GM10248 (cell line): ENCODE measurements at regions not wholly inside any gene's neighbourhood (a gene's known extent, or its start where the extent isn't known, plus 50 kb on each side); places are given as distances from the start of the nearest gene placed in this dataset.

Experiments
- CTCF ChIA-PET: fragments of 300-600 bp; sonication (Branson Sonifier 250); formaldehyde crosslinking; extraction: SDS; loops from one replicate; lab custom pipeline; 2021; ENCODE audit warnings: antibody characterized with exemption; lab: Yijun Ruan, JAX
- POLR2A ChIA-PET: fragments of 350-650 bp; sonication (Branson Sonifier 250); formaldehyde crosslinking; extraction: SDS; loops from one replicate; lab custom pipeline; 2020; ENCODE audit warnings: antibody characterized with exemption; lab: Yijun Ruan, JAX
- DNase-seq: peaks from one replicate; pipeline ENCODE4 v3.0.0; 2012; ENCODE audit errors: extremely low spot score
- CTCF ChIP-seq: IDR thresholded peaks from 2 replicates; pipeline ENCODE4 v1.5.1; 2012; ENCODE audit warnings: mild to moderate bottlenecking, low read depth; ENCODE audit errors: extremely low read depth, missing control alignments, control extremely low read depth

DNA sequence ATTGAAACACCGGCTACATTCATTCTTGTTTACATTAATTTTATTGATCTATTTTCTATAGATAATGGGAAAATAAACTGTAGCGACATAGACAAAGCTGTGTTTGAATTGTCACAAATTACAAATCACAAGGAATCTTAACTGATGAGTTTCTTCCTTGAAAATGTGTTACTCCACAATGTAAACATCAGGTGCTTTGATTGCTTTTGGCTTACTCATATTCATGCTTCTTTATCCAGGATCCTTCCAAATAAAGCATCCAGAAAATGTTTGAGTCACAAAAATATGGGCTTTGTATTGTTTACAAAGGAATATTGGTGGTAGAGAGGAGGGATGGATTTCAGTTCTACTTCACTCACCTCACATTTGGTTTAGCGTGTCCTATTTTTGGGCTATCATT lies 64.0 kb downstream of the BMP2 start:
- DNase-seq, result no peak
- ChIA-PET POLR2A (no interaction called here), CTCF (interaction anchor here (0.8 to 0.9 kb wide), 2 partner anchors 9 to 1891 kb away, joined by 3 read pairs; no protein-coding TSS in a partner anchor)
- no peak for TF ChIP-seq CTCF

GRCh38 chr20:6832811-6833210 lies 65.3 kb downstream of the BMP2 start:
- DNase-seq, result no peak
- no peak for TF ChIP-seq CTCF
- POLR2A ChIA-PET, result no interaction called here
- CTCF ChIA-PET, result interaction anchor here (0.7 kb wide), 1 partner anchor 8 kb away, joined by 3 read pairs; no protein-coding TSS in a partner anchor

DNA sequence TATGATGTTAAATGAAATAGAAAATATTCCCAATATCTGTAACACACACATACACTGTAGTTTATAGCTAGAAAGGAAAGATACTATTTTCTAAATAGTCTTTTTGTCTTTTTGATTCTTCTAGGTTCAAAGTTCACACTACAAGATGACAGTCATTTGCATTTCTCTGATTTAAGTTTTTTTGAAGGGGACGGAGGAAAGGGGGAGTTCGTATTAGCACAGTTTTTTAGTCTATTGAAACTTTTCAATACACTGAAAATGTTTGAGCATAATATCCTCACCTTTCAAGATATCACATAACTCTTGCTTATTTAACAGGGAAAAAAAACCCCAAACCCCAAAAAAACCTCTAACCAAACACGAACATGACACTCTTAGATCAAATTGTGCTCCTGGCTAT lies 68.1 kb downstream of the BMP2 start:
- POLR2A ChIA-PET, result no interaction called here
- no peak for TF ChIP-seq CTCF
- DNase-seq, result no peak
- CTCF ChIA-PET, result no interaction called here

GRCh38 chr20:6836821-6837374 lies 69.4 kb downstream of the BMP2 start:
- ChIA-PET POLR2A (no interaction called here), CTCF (no interaction called here)
- no peak for DNase-seq
- no peak for TF ChIP-seq CTCF

- ChIA-PET CTCF (interaction anchor here (0.8 to 1.3 kb wide), 3 partner anchors 13 to 1885 kb away, joined by 3 read pairs; no protein-coding TSS in a partner anchor), POLR2A (no interaction called here)
- no peak for DNase-seq
- no peak for TF ChIP-seq CTCF
These were observed 70.2 kb downstream of the BMP2 start for GRCh38 chr20:6837730-6838129.

GRCh38 chr20:6838181-6838826 lies 70.8 kb downstream of the BMP2 start:
- ChIA-PET POLR2A (no interaction called here), CTCF (interaction anchor here (0.8 to 1.3 kb wide), 3 partner anchors 12 to 1885 kb away, joined by 3 read pairs; no protein-coding TSS in a partner anchor)
- DNase-seq, result no peak
- no peak for TF ChIP-seq CTCF
